ENCODE measurements at regions not wholly inside any gene's neighbourhood (a gene's known extent, or its start where the extent isn't known, plus 50 kb on each side); places are given as distances from the start of the nearest gene placed in this dataset.

- TF ChIP-seq CTCF (IDR thresholded peaks at IDR 0.05; ENCODE audit: insufficient read depth, low read depth, low read length) (no peak), EZH2 (IDR thresholded peaks at IDR 0.05; ENCODE audit: insufficient read depth, low read length) (no peak)
Measured at GRCh38 chr5:106757672-106758071, 913.1 kb downstream of the EFNA5 start.

Data from astrocyte (in vitro differentiated cells and primary cell).